GM21367 (cell line): ENCODE measurements at regions not wholly inside any gene's neighbourhood (a gene's known extent, or its start where the extent isn't known, plus 50 kb on each side); places are given as distances from the start of the nearest gene placed in this dataset.

Experiments used
- ATAC-seq: cut with Tn5 transposase; IDR thresholded peaks from one replicate; pipeline ENCODE4 v1.9.1; 2021; ENCODE audit not compliant: unreplicated experiment

- no peak for ATAC-seq
These were observed 57.2 kb upstream of the GATA6 start for GRCh38 chr18:22112215-22112614.

GRCh38 chr18:22113144-22113844 is 56.1 kb upstream of the GATA6 start:
- no peak for ATAC-seq

GRCh38 chr18:22114526-22115321 is 54.7 kb upstream of the GATA6 start:
- ATAC-seq: no peak

- no peak for ATAC-seq
These were observed 53.8 kb upstream of the GATA6 start for GRCh38 chr18:22115573-22115972.
